ENCODE measurements at regions not wholly inside any gene's neighbourhood (a gene's known extent, or its start where the extent isn't known, plus 50 kb on each side); places are given as distances from the start of the nearest gene placed in this dataset.

DNA sequence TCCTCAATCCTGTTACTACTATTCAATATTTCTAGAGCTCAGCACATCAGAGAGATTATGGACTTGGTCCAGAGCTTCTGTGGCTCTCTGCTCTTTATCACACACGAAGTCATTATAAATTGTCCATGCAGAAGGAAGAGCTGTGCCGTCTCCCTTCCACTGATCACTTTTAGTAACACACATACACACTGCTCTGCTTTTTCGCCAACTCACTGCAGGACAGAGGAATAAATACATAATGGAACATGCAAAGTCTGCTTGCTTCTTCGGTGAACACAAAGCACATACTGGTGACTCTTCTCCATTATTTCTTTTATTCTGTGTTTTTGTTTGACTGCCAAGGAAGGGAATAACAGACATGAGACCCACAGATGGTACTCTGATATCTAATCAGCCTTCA, 1000.0 kb upstream of the TENM4 start:
- H3K4me3 ChIP-seq (replicated peaks; ENCODE audit: low read depth, low read length) = no peak overlapping the region
- no peak for DNase-seq (ENCODE audit: extremely low read depth, low read depth)
- TF ChIP-seq, protein P1, sequence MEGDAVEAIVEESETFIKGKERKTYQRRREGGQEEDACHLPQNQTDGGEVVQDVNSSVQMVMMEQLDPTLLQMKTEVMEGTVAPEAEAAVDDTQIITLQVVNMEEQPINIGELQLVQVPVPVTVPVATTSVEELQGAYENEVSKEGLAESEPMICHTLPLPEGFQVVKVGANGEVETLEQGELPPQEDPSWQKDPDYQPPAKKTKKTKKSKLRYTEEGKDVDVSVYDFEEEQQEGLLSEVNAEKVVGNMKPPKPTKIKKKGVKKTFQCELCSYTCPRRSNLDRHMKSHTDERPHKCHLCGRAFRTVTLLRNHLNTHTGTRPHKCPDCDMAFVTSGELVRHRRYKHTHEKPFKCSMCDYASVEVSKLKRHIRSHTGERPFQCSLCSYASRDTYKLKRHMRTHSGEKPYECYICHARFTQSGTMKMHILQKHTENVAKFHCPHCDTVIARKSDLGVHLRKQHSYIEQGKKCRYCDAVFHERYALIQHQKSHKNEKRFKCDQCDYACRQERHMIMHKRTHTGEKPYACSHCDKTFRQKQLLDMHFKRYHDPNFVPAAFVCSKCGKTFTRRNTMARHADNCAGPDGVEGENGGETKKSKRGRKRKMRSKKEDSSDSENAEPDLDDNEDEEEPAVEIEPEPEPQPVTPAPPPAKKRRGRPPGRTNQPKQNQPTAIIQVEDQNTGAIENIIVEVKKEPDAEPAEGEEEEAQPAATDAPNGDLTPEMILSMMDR (IDR thresholded peaks at IDR 0.05; ENCODE audit: low read depth, low read length, missing control alignments) = no peak

DNA sequence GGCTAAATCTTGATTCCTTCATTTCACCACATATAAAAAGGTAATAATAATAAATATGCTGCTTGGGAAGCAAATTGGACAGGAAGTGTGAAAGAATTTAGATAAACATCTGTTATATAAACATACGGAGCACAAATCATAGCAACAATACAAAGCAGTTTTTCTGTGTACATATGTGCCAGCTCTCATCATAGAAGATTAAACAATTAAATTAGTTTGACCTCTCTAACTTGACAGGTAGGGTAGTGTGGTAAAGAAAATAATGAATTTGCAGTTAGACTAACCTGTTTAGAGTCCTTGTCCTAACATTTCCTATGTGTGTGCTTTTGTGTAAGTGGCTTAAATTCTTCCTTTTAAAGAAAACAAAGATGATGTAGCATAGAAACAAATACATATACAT, 995.7 kb upstream of the TENM4 start:
- H3K4me3 ChIP-seq (replicated peaks; ENCODE audit: low read depth, low read length) = no peak overlapping the region
- no peak for DNase-seq (ENCODE audit: extremely low read depth, low read depth)
- TF ChIP-seq, protein P1 (IDR thresholded peaks at IDR 0.05; ENCODE audit: low read depth, low read length, missing control alignments) = no peak

DNA sequence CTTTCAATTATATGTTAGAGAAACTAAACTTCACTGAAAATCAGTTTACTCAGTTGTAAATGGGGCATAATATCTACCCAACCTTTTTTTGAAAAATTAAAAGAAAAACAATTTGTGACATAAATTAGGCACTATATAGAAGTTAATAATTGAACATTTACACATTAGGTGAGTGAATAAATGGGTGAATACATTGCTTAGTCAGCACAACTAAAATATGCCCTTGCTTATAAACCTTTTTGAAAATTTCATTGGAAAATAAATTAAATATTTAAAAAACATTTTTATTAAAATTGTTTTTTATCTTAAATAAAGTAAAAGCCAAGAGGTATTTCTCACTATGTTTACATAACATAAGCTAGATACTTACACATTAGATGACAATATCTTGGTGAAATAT, 994.5 kb upstream of the TENM4 start:
- H3K4me3 ChIP-seq (replicated peaks; ENCODE audit: low read depth, low read length) = no peak overlapping the region
- TF ChIP-seq, protein P1 (IDR thresholded peaks at IDR 0.05; ENCODE audit: low read depth, low read length, missing control alignments) = no peak
- DNase-seq (ENCODE audit: extremely low read depth, low read depth) = no peak

DNA sequence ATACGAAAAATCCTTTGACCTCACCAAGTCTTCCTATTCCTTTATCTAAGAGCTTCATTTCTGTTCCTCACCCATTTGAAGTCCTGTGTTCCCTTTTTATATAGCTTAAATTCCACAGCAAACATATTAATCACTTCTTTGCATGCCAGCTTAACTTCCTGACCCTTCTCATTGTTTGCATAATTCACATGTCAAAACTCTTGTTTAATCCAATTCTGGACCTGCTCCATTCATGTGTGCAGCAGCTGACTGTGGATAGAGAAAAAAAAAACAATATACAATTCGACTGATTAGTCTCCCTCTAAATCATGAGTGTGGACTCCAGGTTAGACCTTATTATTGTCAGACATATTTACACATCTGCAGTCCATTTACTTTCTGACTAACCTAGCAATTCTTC, 991.2 kb upstream of the TENM4 start:
- no peak for DNase-seq (ENCODE audit: extremely low read depth, low read depth)
- TF ChIP-seq, protein P1 (IDR thresholded peaks at IDR 0.05; ENCODE audit: low read depth, low read length, missing control alignments) = no peak
- H3K4me3 ChIP-seq (replicated peaks; ENCODE audit: low read depth, low read length) = no peak overlapping the region

DNA sequence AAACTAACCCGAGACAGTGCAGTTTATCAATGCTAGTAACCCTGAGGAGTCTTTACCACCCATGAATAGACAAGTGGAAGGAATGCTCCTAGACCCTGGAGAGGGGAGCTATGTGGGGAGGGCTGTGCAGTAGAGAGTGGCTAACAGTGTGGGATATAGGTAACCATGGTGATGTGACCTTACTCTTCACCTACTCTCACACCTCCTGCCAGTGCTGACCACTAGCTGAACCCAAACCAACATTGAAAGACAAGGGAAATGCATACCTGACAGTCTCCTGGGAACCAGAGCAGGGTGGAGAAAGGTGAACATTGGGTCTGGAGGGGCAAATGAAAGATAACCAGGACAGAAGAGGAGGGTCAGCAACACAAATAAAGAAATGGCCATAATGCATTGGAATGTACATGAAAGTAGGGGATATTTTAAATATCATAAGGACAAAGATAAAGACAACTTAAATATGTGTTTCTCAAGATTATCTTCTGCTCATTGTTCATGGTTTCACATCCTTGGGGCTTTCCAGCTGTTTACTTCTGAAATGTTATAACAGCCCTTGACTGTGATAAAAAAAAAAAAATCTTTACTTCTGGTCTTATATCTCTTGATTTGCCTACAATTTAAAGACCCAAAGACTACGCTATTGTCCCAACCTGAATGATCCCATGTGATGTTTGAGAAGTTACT, 983.3 kb upstream of the TENM4 start:
- TF ChIP-seq, protein P1 (IDR thresholded peaks at IDR 0.05; ENCODE audit: low read depth, low read length, missing control alignments) = no peak
- H3K4me3 ChIP-seq (replicated peaks; ENCODE audit: low read depth, low read length) = no peak overlapping the region
- DNase-seq (ENCODE audit: extremely low read depth, low read depth) = no peak

DNA sequence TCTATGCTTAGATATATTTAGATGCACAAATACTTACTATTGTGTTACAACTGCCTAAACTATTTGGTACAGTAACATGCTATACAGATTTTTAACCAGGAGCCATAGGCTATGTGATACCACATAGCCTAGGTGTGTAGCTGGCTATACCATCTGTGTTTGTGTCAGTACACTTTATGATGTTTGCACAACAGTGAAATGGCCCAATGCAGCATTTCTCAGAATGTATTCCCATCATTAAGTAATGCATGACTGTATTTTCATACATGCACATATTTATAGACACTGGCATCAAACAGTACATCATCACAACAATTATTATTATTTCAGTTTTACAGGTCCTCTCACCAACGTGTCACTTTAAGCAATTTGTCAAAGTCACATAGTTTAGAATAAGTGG, 979.5 kb upstream of the TENM4 start:
- no peak for DNase-seq (ENCODE audit: extremely low read depth, low read depth)
- TF ChIP-seq, protein P1 (IDR thresholded peaks at IDR 0.05; ENCODE audit: low read depth, low read length, missing control alignments) = no peak
- no peak overlapping the region for H3K4me3 ChIP-seq (replicated peaks; ENCODE audit: low read depth, low read length)

DNA sequence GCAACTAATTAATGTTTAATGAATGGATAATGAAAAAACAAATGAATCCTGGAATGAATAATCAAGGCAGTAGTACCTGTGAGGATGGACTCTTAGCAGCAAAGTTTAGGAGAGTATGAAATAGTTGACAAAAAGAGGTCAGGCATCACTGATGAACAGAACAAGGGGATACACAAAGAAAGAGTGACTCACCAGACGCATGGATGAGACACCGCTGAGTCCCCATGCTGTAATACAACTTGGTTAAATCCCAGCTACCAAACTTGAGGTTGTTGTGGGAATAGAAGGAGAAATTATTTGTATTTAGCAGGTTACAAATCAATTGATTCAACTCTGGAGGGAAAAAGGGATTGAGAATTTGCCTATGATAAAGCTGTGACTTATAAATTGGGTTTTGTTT, 976.9 kb upstream of the TENM4 start:
- DNase-seq (ENCODE audit: extremely low read depth, low read depth) = no peak
- TF ChIP-seq, protein P1 (IDR thresholded peaks at IDR 0.05; ENCODE audit: low read depth, low read length, missing control alignments) = no peak
- no peak overlapping the region for H3K4me3 ChIP-seq (replicated peaks; ENCODE audit: low read depth, low read length)

All from HFF-Myc (cell line).